PC-3 (cell line): ENCODE measurements at regions not wholly inside any gene's neighbourhood (a gene's known extent, or its start where the extent isn't known, plus 50 kb on each side); places are given as distances from the start of the nearest gene placed in this dataset.

Experiments used
- ATAC-seq: fragments of 200-7000 bp; cut with Tn5 transposase; 2 replicates; pipeline ENCODE4 v1.9.1; 2020; ENCODE audit warnings: mild to moderate bottlenecking, moderate library complexity
- BruUV-seq: library from RNA; stranded (reverse); fragments of 400-500 nt; replicated peaks from 2 replicates; lab custom pipeline; 2021; lab: Mats Ljungman, UMichigan
- CTCF ChIA-PET: fragments of 300-600 bp; sonication (Branson Sonifier 250); formaldehyde crosslinking; loops from one replicate; lab custom pipeline; 2022; ENCODE audit warnings: antibody characterized with exemption; lab: Charles Lee
- POLR2A ChIA-PET: fragments of 300-600 bp; sonication (Branson Sonifier 250); formaldehyde crosslinking; loops from one replicate; lab custom pipeline; 2022; ENCODE audit warnings: antibody characterized with exemption; ENCODE audit not compliant: unreplicated experiment; lab: Charles Lee
- DNase-seq: peaks from one replicate; pipeline ENCODE4 v3.0.0-alpha.2; 2015
- H2AFZ ChIP-seq: fragments of 300-600 bp; sonication (generic); 2 replicates; pipeline ENCODE4 v1.6.0; 2016; ENCODE audit warnings: antibody characterized with exemption, low read length
- H3F3A ChIP-seq: fragments of 300-600 bp; sonication (generic); one replicate; pipeline ENCODE4 v1.6.0; 2017; ENCODE audit warnings: antibody characterized with exemption, low read length, control low read depth, mild to moderate bottlenecking; ENCODE audit not compliant: unreplicated experiment
- H3K27ac ChIP-seq: fragments of 300-600 bp; sonication (generic); 2 replicates; pipeline ENCODE4 v1.5.1; 2016; ENCODE audit warnings: mild to moderate bottlenecking, low read length
- H3K27me3 ChIP-seq: fragments of 300-600 bp; sonication (generic); 2 replicates; pipeline ENCODE4 v1.6.1; 2016; ENCODE audit warnings: low read length, mixed read lengths
- H3K36me3 ChIP-seq: fragments of 300-600 bp; sonication (generic); 2 replicates; pipeline ENCODE4 v1.6.1; 2016; ENCODE audit warnings: low read depth, mixed run types, low read length, mixed read lengths
- H3K4me1 ChIP-seq: fragments of 300-600 bp; sonication (generic); 2 replicates; pipeline ENCODE4 v1.5.1; 2016; ENCODE audit warnings: low read length; ENCODE audit not compliant: insufficient read depth
- H3K4me2 ChIP-seq: fragments of 300-600 bp; sonication (generic); 2 replicates; pipeline ENCODE4 v1.6.0; 2016; ENCODE audit warnings: low read length
- H3K4me3 ChIP-seq: fragments of 300-600 bp; sonication (generic); 2 replicates; pipeline ENCODE4 v1.5.1; 2016; ENCODE audit warnings: mild to moderate bottlenecking, low read length, mixed read lengths
- H3K79me2 ChIP-seq: fragments of 300-600 bp; sonication (generic); 2 replicates; pipeline ENCODE4 v1.6.1; 2017; ENCODE audit warnings: low read length, mixed read lengths
- H3K9ac ChIP-seq: fragments of 300-600 bp; sonication (generic); 2 replicates; pipeline ENCODE4 v1.6.0; 2016; ENCODE audit warnings: mild to moderate bottlenecking, low read length
- H3K9me2 ChIP-seq: fragments of 300-600 bp; sonication (generic); replicated peaks from 2 replicates; pipeline ENCODE4 v1.6.1; 2016; ENCODE audit warnings: mixed run types, low read length, mixed read lengths
- H3K9me3 ChIP-seq: fragments of 300-600 bp; sonication (generic); 2 replicates; pipeline ENCODE4 v1.6.1; 2016; ENCODE audit warnings: low read length, mixed read lengths
- H4K20me1 ChIP-seq: fragments of 300-600 bp; sonication (generic); 2 replicates; pipeline ENCODE4 v1.6.1; 2016; ENCODE audit warnings: low read length, mixed read lengths
- CTCF ChIP-seq: fragments of 300-600 bp; sonication (generic); conservative IDR thresholded peaks from 2 replicates; pipeline ENCODE4 v1.5.1; 2017; ENCODE audit warnings: antibody characterized with exemption, low read depth, mild to moderate bottlenecking, low read length
- EZH2 ChIP-seq: fragments of 300-600 bp; sonication (generic); IDR thresholded peaks from one replicate; pipeline ENCODE4 v1.6.1; 2017; ENCODE audit warnings: antibody characterized with exemption, mild to moderate bottlenecking, low read length; ENCODE audit not compliant: unreplicated experiment
- EZH2phosphoT487 ChIP-seq: fragments of 300-600 bp; sonication (generic); IDR thresholded peaks from 2 replicates; pipeline ENCODE4 v1.6.1; 2018; ENCODE audit warnings: mild to moderate bottlenecking, antibody characterized with exemption, low read length, borderline replicate concordance
- intact Hi-C: fragments of 100-400 bp; cut with micrococcal nuclease; formaldehyde crosslinking; loops from 2 replicates; pipeline ENCODE4 v1.9.0; 2023

DNA sequence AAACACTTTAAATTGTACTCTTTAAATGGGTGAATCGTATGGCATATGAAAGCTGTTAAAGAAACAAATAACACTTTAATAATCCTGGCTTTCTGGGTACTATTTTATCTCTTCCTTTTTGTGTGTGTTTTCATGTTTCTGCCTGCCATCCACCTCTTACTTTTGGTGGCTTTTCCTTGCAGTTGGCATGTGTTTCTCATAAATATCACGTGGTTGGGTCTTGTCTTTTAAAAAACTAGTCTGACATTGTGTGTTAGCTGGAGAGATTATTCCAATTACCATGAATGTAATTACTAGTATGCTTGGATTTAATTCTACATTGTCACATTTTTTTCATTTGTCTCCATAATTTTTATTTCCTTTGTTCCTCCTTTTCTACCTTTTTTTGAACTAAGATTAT, 262.9 kb upstream of the B3GAT1 start:
- Histone ChIP-seq H3K4me3 (no peak overlapping the region), H3K79me2 (no peaks in the 10 kb centered on the region), H2AFZ (no peak overlapping the region), H3F3A (no peaks in the 10 kb centered on the region), H3K9me2 (no peaks in the 10 kb centered on the region), H3K27ac (no peak overlapping the region), H3K27me3 (peaks cover 24% of the 10 kb centered on the region), H3K36me3 (no peaks in the 10 kb centered on the region), H3K4me1 (no peaks in the 10 kb centered on the region), H3K4me2 (no peak overlapping the region), H4K20me1 (no peaks in the 10 kb centered on the region), H3K9ac (no peak overlapping the region), H3K9me3 (peaks cover 9% of the 10 kb centered on the region; the same call in 1 of the 2 replicates)
- DNase-seq (no peak), ATAC-seq (no peak)
- intact Hi-C loops: no loop called here
- no TSS peak for BruUV-seq
- CTCF ChIA-PET: no interaction called here
- POLR2A ChIA-PET: no interaction called here
- no peak for TF ChIP-seq CTCF
- no peak for TF ChIP-seq EZH2
- no peak for TF ChIP-seq EZH2phosphoT487

DNA sequence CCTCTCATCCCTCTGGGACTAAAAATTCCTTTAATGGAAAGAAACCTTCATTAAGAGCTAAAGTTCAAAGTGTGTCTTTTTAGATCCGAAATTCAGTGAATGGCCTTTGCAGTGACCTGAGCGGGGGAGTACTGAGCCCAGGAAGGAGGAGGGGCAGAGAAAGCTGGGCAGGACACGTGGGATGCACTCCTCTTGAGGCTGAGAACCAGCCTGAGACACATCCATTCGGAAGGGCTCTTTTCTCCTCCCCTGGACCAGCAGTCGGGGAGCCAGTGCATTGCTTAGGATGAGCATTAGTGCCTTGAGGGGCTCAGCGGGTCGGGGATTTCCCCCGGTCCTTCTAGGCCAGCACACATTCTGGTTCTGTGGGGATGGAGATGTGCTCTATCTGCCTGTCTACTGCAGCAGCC, 258.9 kb upstream of the B3GAT1 start:
- Histone ChIP-seq H3K27ac (no peak overlapping the region), H3K4me1 (no peaks in the 10 kb centered on the region), H3K36me3 (no peaks in the 10 kb centered on the region), H3K9me3 (peaks cover 8% of the 10 kb centered on the region), H3F3A (no peaks in the 10 kb centered on the region), H3K4me3 (no peak overlapping the region), H3K79me2 (no peaks in the 10 kb centered on the region), H4K20me1 (no peaks in the 10 kb centered on the region), H2AFZ (no peak overlapping the region), H3K4me2 (no peak overlapping the region), H3K27me3 (peaks cover 43% of the 10 kb centered on the region), H3K9ac (no peak overlapping the region), H3K9me2 (no peaks in the 10 kb centered on the region)
- DNase-seq (no peak), ATAC-seq (no peak)
- intact Hi-C loops: no loop called here
- CTCF ChIA-PET: no interaction called here
- POLR2A ChIA-PET: no interaction called here
- TF ChIP-seq EZH2phosphoT487 (no peak), CTCF (no peak), EZH2 (no peak)
- BruUV-seq: no TSS peak

GRCh38 chr11:134670247-134670782, 258.3 kb upstream of the B3GAT1 start:
- ChIA-PET CTCF (no interaction called here), POLR2A (no interaction called here)
- H4K20me1 ChIP-seq: no peaks in the 10 kb centered on the region
- DNase-seq: no peak
- no peaks in the 10 kb centered on the region for H3K36me3 ChIP-seq
- no peaks in the 10 kb centered on the region for H3K79me2 ChIP-seq
- no peak overlapping the region for H2AFZ ChIP-seq
- ATAC-seq: no peak
- peaks cover 8% of the 10 kb centered on the region for H3K9me3 ChIP-seq
- H3K27me3 ChIP-seq: peaks cover 48% of the 10 kb centered on the region
- H3K4me2 ChIP-seq: no peak overlapping the region
- no peak overlapping the region for H3K27ac ChIP-seq
- intact Hi-C loops: no loop called here
- BruUV-seq: no TSS peak
- no peak overlapping the region for H3K9ac ChIP-seq
- H3K9me2 ChIP-seq: no peaks in the 10 kb centered on the region
- no peak overlapping the region for H3K4me3 ChIP-seq
- H3F3A ChIP-seq: no peaks in the 10 kb centered on the region
- H3K4me1 ChIP-seq: no peaks in the 10 kb centered on the region
- TF ChIP-seq EZH2 (no peak), CTCF (no peak), EZH2phosphoT487 (no peak)
